Esophagus muscularis mucosa (tissue), 4 donors: ENCODE measurements at regions not wholly inside any gene's neighbourhood (a gene's known extent, or its start where the extent isn't known, plus 50 kb on each side); places are given as distances from the start of the nearest gene placed in this dataset.

Experiments used
- EP300 ChIP-seq: sonication (generic); formaldehyde crosslinking; IDR thresholded peaks from one replicate; pipeline ENCODE4 v1.6.1; 2017; ENCODE audit warnings: antibody characterized with exemption
- POLR2A ChIP-seq: fragments of 450-650 bp; IDR thresholded peaks from one replicate; pipeline ENCODE4 v1.6.1; 2017; ENCODE audit warnings: antibody characterized with exemption, moderate library complexity, mild to moderate bottlenecking, low read depth
- TF ChIP-seq, protein P1 (sequence below), 3 experiments: fragments of 200-600 bp in 2 of 3; fragments of 450-650 bp in 1 of 3; sonication (generic) in 2 of 3; IDR thresholded peaks; one replicate each; pipeline ENCODE4 v1.5.1; 2017 to 2019; ENCODE audit warnings: antibody characterized with exemption in 3 of 3, mild to moderate bottlenecking in 2 of 3, moderate library complexity in 1 of 3

DNA sequence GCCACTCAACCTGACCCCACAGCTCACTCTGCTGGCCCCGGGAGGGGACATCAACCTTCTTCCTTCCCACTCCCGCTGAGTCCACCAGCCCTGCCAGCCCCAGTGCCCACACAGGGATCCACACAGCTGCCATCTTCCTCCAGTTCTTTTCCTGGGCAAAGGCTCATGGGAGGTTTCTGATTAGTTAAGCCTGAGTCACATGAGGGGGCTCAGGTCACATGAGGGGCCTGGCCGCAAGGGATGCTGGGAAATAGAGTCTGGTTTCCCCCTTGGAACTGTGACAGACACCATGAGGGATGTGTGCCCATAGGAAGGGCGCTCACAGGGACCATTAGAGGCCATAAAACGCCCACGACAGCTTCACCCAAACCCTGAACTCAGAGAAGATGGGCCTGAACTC is 228.7 kb upstream of the SFSWAP start:
- TF ChIP-seq, protein P1, sequence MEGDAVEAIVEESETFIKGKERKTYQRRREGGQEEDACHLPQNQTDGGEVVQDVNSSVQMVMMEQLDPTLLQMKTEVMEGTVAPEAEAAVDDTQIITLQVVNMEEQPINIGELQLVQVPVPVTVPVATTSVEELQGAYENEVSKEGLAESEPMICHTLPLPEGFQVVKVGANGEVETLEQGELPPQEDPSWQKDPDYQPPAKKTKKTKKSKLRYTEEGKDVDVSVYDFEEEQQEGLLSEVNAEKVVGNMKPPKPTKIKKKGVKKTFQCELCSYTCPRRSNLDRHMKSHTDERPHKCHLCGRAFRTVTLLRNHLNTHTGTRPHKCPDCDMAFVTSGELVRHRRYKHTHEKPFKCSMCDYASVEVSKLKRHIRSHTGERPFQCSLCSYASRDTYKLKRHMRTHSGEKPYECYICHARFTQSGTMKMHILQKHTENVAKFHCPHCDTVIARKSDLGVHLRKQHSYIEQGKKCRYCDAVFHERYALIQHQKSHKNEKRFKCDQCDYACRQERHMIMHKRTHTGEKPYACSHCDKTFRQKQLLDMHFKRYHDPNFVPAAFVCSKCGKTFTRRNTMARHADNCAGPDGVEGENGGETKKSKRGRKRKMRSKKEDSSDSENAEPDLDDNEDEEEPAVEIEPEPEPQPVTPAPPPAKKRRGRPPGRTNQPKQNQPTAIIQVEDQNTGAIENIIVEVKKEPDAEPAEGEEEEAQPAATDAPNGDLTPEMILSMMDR (IDR thresholded peaks at IDR 0.05): no peak
- TF ChIP-seq POLR2A (no peak), EP300 (no peak)
